SU-DHL-6 (cell line): ENCODE measurements at regions not wholly inside any gene's neighbourhood (a gene's known extent, or its start where the extent isn't known, plus 50 kb on each side); places are given as distances from the start of the nearest gene placed in this dataset.

Experiments
- H2AFZ ChIP-seq: fragments of 200-600 bp; sonication (generic); 2 replicates; pipeline ENCODE4 v1.6.1; 2014; ENCODE audit warnings: low read depth, mild to moderate bottlenecking, moderate library complexity, mixed read lengths, antibody characterized with exemption, low read length; ENCODE audit not compliant: severe bottlenecking
- H3F3A ChIP-seq: fragments of 200-600 bp; shearing (Covaris generic); 2 replicates; pipeline ENCODE4 v1.6.0; 2016; ENCODE audit warnings: antibody characterized with exemption, mild to moderate bottlenecking; ENCODE audit not compliant: insufficient read depth
- H3K27ac ChIP-seq: fragments of 200-600 bp; sonication (generic); 2 replicates; pipeline ENCODE4 v1.5.1; 2016; ENCODE audit warnings: low read depth, mild to moderate bottlenecking, low read length, moderate library complexity, mixed read lengths
- H3K27me3 ChIP-seq: fragments of 200-600 bp; sonication (generic), shearing (Covaris generic); 2 replicates; pipeline ENCODE4 v1.6.0; 2014; ENCODE audit warnings: mild to moderate bottlenecking, low read length
- H3K36me3 ChIP-seq: fragments of 200-600 bp; sonication (generic); 2 replicates; pipeline ENCODE4 v1.6.1; 2014; ENCODE audit warnings: mild to moderate bottlenecking, low read length, mixed read lengths
- H3K4me2 ChIP-seq: fragments of 300-600, 200-600 bp; shearing (Covaris generic), sonication (generic); 2 replicates; pipeline ENCODE4 v1.6.0; 2014; ENCODE audit warnings: low read length, low read depth, mild to moderate bottlenecking; ENCODE audit not compliant: poor library complexity, severe bottlenecking
- H3K4me3 ChIP-seq: fragments of 200-600 bp; sonication (generic); 2 replicates; pipeline ENCODE4 v1.5.1; 2014; ENCODE audit warnings: antibody characterized with exemption, low read length, mild to moderate bottlenecking, mixed read lengths; ENCODE audit not compliant: insufficient read depth, poor library complexity, severe bottlenecking
- H3K79me2 ChIP-seq: fragments of 200-600 bp; sonication (generic); 2 replicates; pipeline ENCODE4 v1.6.1; 2014; ENCODE audit warnings: mild to moderate bottlenecking, low read length, moderate library complexity; ENCODE audit not compliant: insufficient read depth
- H3K9ac ChIP-seq: fragments of 200-600 bp; sonication (generic); 2 replicates; pipeline ENCODE4 v1.7.0; 2014; ENCODE audit warnings: mild to moderate bottlenecking, low read length
- H3K9me2 ChIP-seq: fragments of 200-600 bp; sonication (generic); replicated peaks from 2 replicates; pipeline ENCODE4 v1.6.1; 2014; ENCODE audit warnings: low read length; ENCODE audit not compliant: insufficient read depth
- H3K9me3 ChIP-seq: fragments of 200-600 bp; sonication (generic); 2 replicates; pipeline ENCODE4 v1.6.1; 2014; ENCODE audit warnings: low read length, mixed read lengths; ENCODE audit not compliant: insufficient read depth
- H4K20me1 ChIP-seq: fragments of 200-600 bp; sonication (generic); 2 replicates; pipeline ENCODE4 v1.6.1; 2014; ENCODE audit warnings: low read depth, mild to moderate bottlenecking, antibody characterized with exemption, low read length, moderate library complexity, mixed read lengths
- CTCF ChIP-seq: fragments of 200-600 bp; sonication (generic); IDR thresholded peaks from one replicate; pipeline ENCODE4 v1.5.1; 2017; ENCODE audit warnings: antibody characterized with exemption, mild to moderate bottlenecking, low read length, moderate library complexity; ENCODE audit not compliant: insufficient read depth, poor library complexity, severe bottlenecking
- EZH2phosphoT487 ChIP-seq: fragments of 200-600 bp; sonication (generic), shearing (Covaris generic); conservative IDR thresholded peaks from 2 replicates; pipeline ENCODE4 v1.6.1; 2018; ENCODE audit warnings: mild to moderate bottlenecking, antibody characterized with exemption, low read length, moderate library complexity, mixed read lengths

- no peak overlapping the region for H3K4me3 ChIP-seq
- no peak overlapping the region for H3K9ac ChIP-seq
- H3K36me3 ChIP-seq, result no peaks in the 10 kb centered on the region
- no peaks in the 10 kb centered on the region for H3K79me2 ChIP-seq
- no peaks in the 10 kb centered on the region for H4K20me1 ChIP-seq
- H2AFZ ChIP-seq, result no peak overlapping the region
- TF ChIP-seq EZH2phosphoT487, result no peak
- no peak for TF ChIP-seq CTCF
- no peaks in the 10 kb centered on the region for H3F3A ChIP-seq
- no peaks in the 10 kb centered on the region for H3K27me3 ChIP-seq
- no peaks in the 10 kb centered on the region for H3K9me2 ChIP-seq
- H3K9me3 ChIP-seq, result peaks cover 3% of the 10 kb centered on the region; the same call in 1 of the 2 replicates
- H3K4me2 ChIP-seq, result no peak overlapping the region
- no peak overlapping the region for H3K27ac ChIP-seq
Observed at GRCh38 chr13:59408738-59409137, 755.0 kb downstream of the DIAPH3 start.

- no peak overlapping the region for H3K9ac ChIP-seq
- TF ChIP-seq CTCF (no peak), EZH2phosphoT487 (no peak)
- no peaks in the 10 kb centered on the region for H3F3A ChIP-seq
- H3K27ac ChIP-seq, result no peak overlapping the region
- H3K9me3 ChIP-seq, result peaks cover 3% of the 10 kb centered on the region; the same call in 1 of the 2 replicates
- no peaks in the 10 kb centered on the region for H4K20me1 ChIP-seq
- H3K79me2 ChIP-seq, result no peaks in the 10 kb centered on the region
- no peaks in the 10 kb centered on the region for H3K36me3 ChIP-seq
- H3K27me3 ChIP-seq, result no peaks in the 10 kb centered on the region
- H3K4me3 ChIP-seq, result no peak overlapping the region
- H3K4me2 ChIP-seq, result no peak overlapping the region
- no peaks in the 10 kb centered on the region for H3K9me2 ChIP-seq
- H2AFZ ChIP-seq, result no peak overlapping the region
Observed at GRCh38 chr13:59409211-59409610, 754.5 kb downstream of the DIAPH3 start.

GRCh38 chr13:59409634-59410200 lies 754.0 kb downstream of the DIAPH3 start:
- no peak overlapping the region for H3K9ac ChIP-seq
- H3K27ac ChIP-seq, result no peak overlapping the region
- no peaks in the 10 kb centered on the region for H3K9me2 ChIP-seq
- no peaks in the 10 kb centered on the region for H3K36me3 ChIP-seq
- no peaks in the 10 kb centered on the region for H4K20me1 ChIP-seq
- TF ChIP-seq EZH2phosphoT487 (no peak), CTCF (no peak)
- H3F3A ChIP-seq, result no peaks in the 10 kb centered on the region
- H3K4me3 ChIP-seq, result no peak overlapping the region
- H3K9me3 ChIP-seq, result peaks cover 3% of the 10 kb centered on the region; the same call in 1 of the 2 replicates
- no peak overlapping the region for H2AFZ ChIP-seq
- H3K4me2 ChIP-seq, result no peak overlapping the region
- no peaks in the 10 kb centered on the region for H3K27me3 ChIP-seq
- no peaks in the 10 kb centered on the region for H3K79me2 ChIP-seq
